NB4 (cell line): ENCODE measurements at regions not wholly inside any gene's neighbourhood (a gene's known extent, or its start where the extent isn't known, plus 50 kb on each side); places are given as distances from the start of the nearest gene placed in this dataset.

Experiments
- DNase-seq: peaks from one replicate; pipeline ENCODE4 v3.0.0; 2010; ENCODE audit warnings: low read depth
- H3K4me3 ChIP-seq: one replicate; pipeline ENCODE4 v1.5.1; 2011; ENCODE audit warnings: mild to moderate bottlenecking, low read depth, low read length, moderate library complexity
- MYC ChIP-seq: IDR thresholded peaks from 2 replicates; pipeline ENCODE4 v1.6.1; 2011; ENCODE audit warnings: low read depth, low read length
- POLR2A ChIP-seq: IDR thresholded peaks from 2 replicates; pipeline ENCODE4 v1.6.1; 2011; ENCODE audit warnings: mild to moderate bottlenecking; ENCODE audit not compliant: insufficient read length; ENCODE audit errors: extremely low read depth
- TF ChIP-seq, protein P1 (sequence below): IDR thresholded peaks from one replicate; pipeline ENCODE4 v1.5.1; 2012; ENCODE audit warnings: low read depth, low read length
- TF ChIP-seq, protein P2 (sequence below): IDR thresholded peaks from 2 replicates; pipeline ENCODE4 v1.6.1; 2011; ENCODE audit warnings: low read depth, low read length

DNA sequence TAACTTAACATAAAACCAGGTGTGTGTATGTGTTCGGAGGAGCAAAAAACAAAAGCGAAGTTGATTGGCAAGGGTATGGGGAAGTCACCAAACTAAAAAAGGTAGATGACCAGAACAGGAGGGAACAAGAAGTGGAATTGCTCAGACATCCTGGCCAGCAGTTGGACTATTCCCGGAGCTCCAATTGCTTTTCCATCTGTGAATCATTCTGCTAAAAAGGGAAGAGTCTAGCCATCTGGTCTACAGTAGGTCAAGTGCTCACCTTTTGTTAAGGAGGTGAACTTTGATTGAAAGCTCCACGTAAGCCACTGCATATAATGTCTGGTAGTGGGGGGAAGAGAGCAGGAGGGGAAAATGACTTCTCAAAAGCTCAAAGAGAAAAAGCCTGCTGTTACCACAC is 50.0 kb upstream of the BET1 start:
- no peak overlapping the region for H3K4me3 ChIP-seq
- no peak for DNase-seq
- TF ChIP-seq MYC (no peak), POLR2A (no peak)
- TF ChIP-seq, protein P1, sequence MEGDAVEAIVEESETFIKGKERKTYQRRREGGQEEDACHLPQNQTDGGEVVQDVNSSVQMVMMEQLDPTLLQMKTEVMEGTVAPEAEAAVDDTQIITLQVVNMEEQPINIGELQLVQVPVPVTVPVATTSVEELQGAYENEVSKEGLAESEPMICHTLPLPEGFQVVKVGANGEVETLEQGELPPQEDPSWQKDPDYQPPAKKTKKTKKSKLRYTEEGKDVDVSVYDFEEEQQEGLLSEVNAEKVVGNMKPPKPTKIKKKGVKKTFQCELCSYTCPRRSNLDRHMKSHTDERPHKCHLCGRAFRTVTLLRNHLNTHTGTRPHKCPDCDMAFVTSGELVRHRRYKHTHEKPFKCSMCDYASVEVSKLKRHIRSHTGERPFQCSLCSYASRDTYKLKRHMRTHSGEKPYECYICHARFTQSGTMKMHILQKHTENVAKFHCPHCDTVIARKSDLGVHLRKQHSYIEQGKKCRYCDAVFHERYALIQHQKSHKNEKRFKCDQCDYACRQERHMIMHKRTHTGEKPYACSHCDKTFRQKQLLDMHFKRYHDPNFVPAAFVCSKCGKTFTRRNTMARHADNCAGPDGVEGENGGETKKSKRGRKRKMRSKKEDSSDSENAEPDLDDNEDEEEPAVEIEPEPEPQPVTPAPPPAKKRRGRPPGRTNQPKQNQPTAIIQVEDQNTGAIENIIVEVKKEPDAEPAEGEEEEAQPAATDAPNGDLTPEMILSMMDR: no peak
- TF ChIP-seq, protein P2, sequence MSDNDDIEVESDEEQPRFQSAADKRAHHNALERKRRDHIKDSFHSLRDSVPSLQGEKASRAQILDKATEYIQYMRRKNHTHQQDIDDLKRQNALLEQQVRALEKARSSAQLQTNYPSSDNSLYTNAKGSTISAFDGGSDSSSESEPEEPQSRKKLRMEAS: no peak

DNA sequence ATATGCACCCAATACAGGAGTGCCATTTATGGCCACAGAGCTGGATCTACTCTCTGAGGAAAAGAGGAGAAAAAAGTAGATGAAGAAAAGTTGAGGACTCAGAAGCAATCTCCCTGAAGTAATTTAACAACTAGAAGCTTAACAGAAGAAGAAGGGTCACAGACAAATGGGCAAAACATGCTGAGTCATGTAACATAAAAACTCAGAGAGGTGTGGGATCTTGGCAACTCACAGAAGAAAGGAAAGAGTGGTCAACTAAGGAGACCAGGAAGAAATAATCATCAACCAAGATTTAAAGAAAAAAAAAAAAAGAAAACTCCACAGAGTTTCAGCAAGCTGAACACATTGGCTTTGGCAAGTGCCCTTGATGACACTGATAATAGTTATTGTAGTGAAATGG is 51.8 kb upstream of the BET1 start:
- no peak for DNase-seq
- H3K4me3 ChIP-seq: no peak overlapping the region
- no peak for TF ChIP-seq MYC
- TF ChIP-seq POLR2A: no peak
- TF ChIP-seq, protein P1: no peak
- TF ChIP-seq, protein P2: no peak

DNA sequence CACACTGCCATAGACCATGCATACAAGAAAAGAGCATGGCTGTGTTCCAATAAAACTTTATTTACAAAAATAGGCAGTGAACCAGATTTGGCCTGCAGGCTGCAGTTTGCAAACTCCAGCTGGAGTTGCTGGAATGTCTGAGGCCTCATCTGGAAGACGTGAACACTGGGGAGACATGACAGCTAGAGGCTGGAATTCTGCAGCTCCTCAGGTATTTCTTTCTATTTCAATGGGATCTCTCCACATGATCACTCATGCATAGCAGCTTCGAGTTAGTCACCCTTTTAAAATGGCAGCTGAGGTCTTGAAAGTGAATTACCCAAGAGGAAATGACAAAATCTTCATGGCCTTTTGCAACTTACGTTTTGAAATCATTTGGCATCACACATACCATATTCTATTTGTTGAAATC is 52.6 kb upstream of the BET1 start:
- peak; percentile 84 for DNase-seq
- no peak overlapping the region for H3K4me3 ChIP-seq
- TF ChIP-seq POLR2A (no peak), MYC (peak; percentile 57)
- TF ChIP-seq, protein P2: peak; percentile 50; the same call in 1 of the 2 replicates
- TF ChIP-seq, protein P1: no peak

DNA sequence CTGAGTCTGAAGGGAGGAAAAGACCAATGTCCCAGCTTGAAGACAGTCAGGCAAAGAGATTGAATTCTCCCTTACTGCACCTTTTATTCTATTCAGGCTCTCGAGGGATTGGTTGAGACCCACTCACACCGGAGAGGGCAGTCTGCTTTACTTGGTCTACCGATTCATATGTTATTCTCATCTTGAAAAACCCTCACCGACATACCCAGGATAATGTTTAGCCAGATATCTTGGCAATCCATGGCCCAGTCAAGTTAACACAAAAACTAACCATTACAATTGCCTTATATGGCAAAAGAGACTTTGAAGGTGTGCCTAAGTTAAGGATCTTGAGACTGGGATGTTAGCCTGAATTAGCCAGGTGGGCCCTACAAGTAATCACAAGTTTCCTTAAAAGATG is 53.8 kb upstream of the BET1 start:
- DNase-seq: no peak
- TF ChIP-seq, protein P2: no peak
- H3K4me3 ChIP-seq: no peak overlapping the region

DNA sequence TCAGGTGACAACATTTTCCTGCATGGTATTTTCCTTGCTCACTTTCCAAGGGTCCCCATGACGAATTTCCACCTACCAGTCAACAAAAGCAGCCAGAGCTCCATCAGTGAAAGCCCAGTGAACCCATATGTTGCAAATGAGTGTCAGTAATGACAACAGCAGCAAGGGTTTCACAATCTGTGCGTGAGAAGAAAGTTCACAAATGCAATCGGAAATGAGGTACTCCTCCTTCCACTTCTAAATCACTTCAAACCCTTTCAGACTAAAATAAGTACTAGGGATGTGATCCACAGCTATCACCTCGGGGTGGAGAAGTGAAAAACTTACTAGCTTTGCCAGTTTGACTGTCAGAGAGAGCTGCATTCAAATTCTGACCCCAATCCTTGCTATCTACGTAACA is 55.6 kb upstream of the BET1 start:
- TF ChIP-seq MYC: no peak
- TF ChIP-seq, protein P2: no peak
- TF ChIP-seq POLR2A: no peak
- TF ChIP-seq, protein P1: no peak

DNA sequence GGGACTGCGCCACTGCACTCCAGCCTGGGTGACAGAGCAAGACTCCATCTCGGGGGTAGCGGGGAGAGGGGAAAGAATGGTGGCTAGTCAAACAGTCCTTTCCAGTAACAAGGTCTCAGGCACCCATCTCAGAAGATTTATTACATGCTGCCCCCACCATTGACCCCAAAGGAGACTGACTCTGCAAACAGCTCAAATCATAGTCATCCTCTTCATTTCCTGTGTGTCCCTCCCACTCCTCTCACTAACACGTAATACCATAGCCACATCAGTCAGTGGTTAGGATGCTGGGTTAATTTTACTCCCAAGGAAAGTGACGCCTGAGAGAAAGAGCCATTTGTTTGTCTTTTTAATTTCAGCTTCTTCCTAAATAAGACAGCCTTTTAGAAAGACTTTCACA is 56.6 kb upstream of the BET1 start:
- no peak overlapping the region for H3K4me3 ChIP-seq
- no peak for DNase-seq
- TF ChIP-seq MYC: no peak
- TF ChIP-seq, protein P1: no peak

More for the DNA sequence above, 55.6 kb upstream of the BET1 start:
- peak; percentile 69 for DNase-seq
- no peak overlapping the region for H3K4me3 ChIP-seq
